ENCODE measurements at regions not wholly inside any gene's neighbourhood (a gene's known extent, or its start where the extent isn't known, plus 50 kb on each side); places are given as distances from the start of the nearest gene placed in this dataset.

DNA sequence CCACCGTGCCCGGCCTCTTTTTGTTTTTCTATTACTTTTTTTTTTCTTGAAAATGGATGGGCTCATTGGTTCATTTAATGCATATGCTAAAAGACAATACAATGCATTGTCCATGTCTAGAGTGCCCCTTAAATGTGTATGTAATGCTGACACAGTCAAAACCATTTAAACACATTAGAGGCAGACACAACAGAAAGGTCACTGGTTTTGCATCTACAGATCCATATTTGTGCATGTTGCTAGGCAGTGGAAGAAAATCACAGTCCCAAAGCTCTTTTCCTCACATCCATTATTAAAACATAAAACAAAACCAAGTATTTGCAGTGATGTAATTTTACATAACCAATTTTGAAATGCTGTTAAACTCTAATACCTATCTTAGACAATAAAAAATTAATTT is 389.0 kb downstream of the TAF11L14 start:
- TF ChIP-seq CTCF (IDR thresholded peaks at IDR 0.05) (no peak), POLR2A (IDR thresholded peaks at IDR 0.05) (no peak)
